Neural cell (in vitro differentiated cells): ENCODE measurements at regions not wholly inside any gene's neighbourhood (a gene's known extent, or its start where the extent isn't known, plus 50 kb on each side); places are given as distances from the start of the nearest gene placed in this dataset.

Source experiments
- H2AFZ ChIP-seq: fragments of 200-600, 300-800 bp; sonication (generic), shearing (Covaris generic); 2 replicates; pipeline ENCODE4 v1.6.0; 2014; ENCODE audit warnings: low read depth, mild to moderate bottlenecking, antibody characterized with exemption, low read length, moderate library complexity
- H3F3A ChIP-seq: fragments of 200-600 bp; shearing (Covaris generic); 2 replicates; pipeline ENCODE4 v1.6.1; 2016; ENCODE audit warnings: mild to moderate bottlenecking, moderate library complexity, mixed read lengths, antibody characterized with exemption, low read length; ENCODE audit not compliant: insufficient read depth, poor library complexity, severe bottlenecking
- H3K27ac ChIP-seq: fragments of 200-600, 300-800 bp; sonication (generic), shearing (Covaris generic); 2 replicates; pipeline ENCODE4 v1.5.1; 2014; ENCODE audit warnings: mild to moderate bottlenecking, low read length, moderate library complexity
- H3K27me3 ChIP-seq: fragments of 300-800, 200-600 bp; sonication (generic), shearing (Covaris generic); 2 replicates; pipeline ENCODE4 v1.6.0; 2014; ENCODE audit warnings: mild to moderate bottlenecking, low read depth, low read length, moderate library complexity; ENCODE audit not compliant: insufficient read depth
- H3K36me3 ChIP-seq: fragments of 300-800, 200-600 bp; sonication (generic), shearing (Covaris generic); 2 replicates; pipeline ENCODE4 v1.5.1; 2014; ENCODE audit warnings: mild to moderate bottlenecking, antibody characterized with exemption, low read length, moderate library complexity; ENCODE audit not compliant: insufficient read depth
- H3K4me2 ChIP-seq: fragments of 300-800, 200-600 bp; sonication (generic), shearing (Covaris generic); 2 replicates; pipeline ENCODE4 v1.6.0; 2014; ENCODE audit warnings: mild to moderate bottlenecking, low read length
- H3K4me3 ChIP-seq: fragments of 300-800, 200-600 bp; sonication (generic), shearing (Covaris generic); 2 replicates; pipeline ENCODE4 v1.5.1; 2014; ENCODE audit warnings: mild to moderate bottlenecking, low read length, moderate library complexity
- H3K79me2 ChIP-seq: fragments of 200-600 bp; shearing (Covaris generic); replicated peaks from 2 replicates; pipeline ENCODE4 v1.6.0; 2014; ENCODE audit warnings: mild to moderate bottlenecking, low read length, moderate library complexity; ENCODE audit not compliant: insufficient read depth
- H3K9ac ChIP-seq: fragments of 300-800, 200-600 bp; sonication (generic), shearing (Covaris generic); 2 replicates; pipeline ENCODE4 v1.6.1; 2016; ENCODE audit warnings: mild to moderate bottlenecking, low read length, mixed read lengths
- H3K9me2 ChIP-seq: fragments of 200-600 bp; shearing (Covaris generic); 2 replicates; pipeline ENCODE4 v1.6.1; 2016; ENCODE audit warnings: mild to moderate bottlenecking, low read length, mixed read lengths; ENCODE audit not compliant: insufficient read depth
- H3K9me3 ChIP-seq: fragments of 200-600, 300-800 bp; sonication (generic), shearing (Covaris generic); 2 replicates; pipeline ENCODE4 v1.6.1; 2016; ENCODE audit warnings: mild to moderate bottlenecking, mixed run types, low read length, moderate library complexity, mixed read lengths
- H4K20me1 ChIP-seq: fragments of 200-600 bp; shearing (Covaris generic); 2 replicates; pipeline ENCODE4 v1.6.1; 2016; ENCODE audit warnings: mild to moderate bottlenecking, mixed run types; ENCODE audit not compliant: insufficient read depth
- CTCF ChIP-seq: fragments of 450-650 bp; IDR thresholded peaks from 2 replicates; pipeline ENCODE4 v1.5.1; 2014; ENCODE audit warnings: antibody characterized with exemption, mild to moderate bottlenecking, moderate library complexity; ENCODE audit not compliant: poor library complexity, severe bottlenecking
- EP300 ChIP-seq: fragments of 450-650 bp; conservative IDR thresholded peaks from 2 replicates; pipeline ENCODE4 v1.6.1; 2014; ENCODE audit warnings: antibody characterized with exemption, mild to moderate bottlenecking, moderate library complexity; ENCODE audit not compliant: poor library complexity, severe bottlenecking
- MXI1 ChIP-seq: fragments of 450-650 bp; conservative IDR thresholded peaks from 2 replicates; pipeline ENCODE4 v1.6.1; 2014; ENCODE audit warnings: antibody characterized with exemption, mild to moderate bottlenecking; ENCODE audit not compliant: poor library complexity, severe bottlenecking
- POLR2AphosphoS5 ChIP-seq: IDR thresholded peaks from 2 replicates; pipeline ENCODE4 v1.6.1; 2012
- RAD21 ChIP-seq: fragments of 450-650 bp; conservative IDR thresholded peaks from 2 replicates; pipeline ENCODE4 v1.6.1; 2014; ENCODE audit warnings: antibody characterized with exemption, mild to moderate bottlenecking, moderate library complexity
- REST ChIP-seq: IDR thresholded peaks from 2 replicates; pipeline ENCODE4 v1.6.1; 2012; ENCODE audit warnings: borderline replicate concordance
- SMC3 ChIP-seq: fragments of 450-650 bp; conservative IDR thresholded peaks from 2 replicates; pipeline ENCODE4 v1.6.1; 2014; ENCODE audit warnings: antibody characterized with exemption, mild to moderate bottlenecking, moderate library complexity; ENCODE audit not compliant: poor library complexity
- TAF1 ChIP-seq: IDR thresholded peaks from 2 replicates; pipeline ENCODE4 v1.6.1; 2012; ENCODE audit warnings: low read depth

- Histone ChIP-seq H3F3A (no peaks in the 10 kb centered on the region), H2AFZ (no peak overlapping the region), H3K4me3 (no peak overlapping the region), H3K9ac (no peak overlapping the region), H3K9me2 (no peaks in the 10 kb centered on the region), H3K36me3 (no peaks in the 10 kb centered on the region), H3K9me3 (no peaks in the 10 kb centered on the region), H3K27me3 (no peaks in the 10 kb centered on the region), H3K27ac (no peak overlapping the region), H3K79me2 (no peaks in the 10 kb centered on the region), H4K20me1 (no peaks in the 10 kb centered on the region), H3K4me2 (no peak overlapping the region)
- TF ChIP-seq SMC3 (no peak), MXI1 (no peak), RAD21 (no peak), POLR2AphosphoS5 (no peak), CTCF (no peak)
Observed at GRCh38 chr2:217731805-217732204, 271.0 kb downstream of the TNS1 start.

GRCh38 chr2:217729421-217730053 is 273.3 kb downstream of the TNS1 start:
- Histone ChIP-seq H3K79me2 (no peaks in the 10 kb centered on the region), H3F3A (no peaks in the 10 kb centered on the region), H3K4me3 (peak overlapping the region; percentile 36), H3K9ac (peak overlapping the region; percentile 45), H3K9me2 (no peaks in the 10 kb centered on the region), H3K27me3 (no peaks in the 10 kb centered on the region), H2AFZ (no peak overlapping the region), H3K4me2 (no peak overlapping the region), H3K9me3 (no peaks in the 10 kb centered on the region), H4K20me1 (no peaks in the 10 kb centered on the region), H3K27ac (peak overlapping the region; percentile 85), H3K36me3 (no peaks in the 10 kb centered on the region)
- TF ChIP-seq TAF1 (no peak), EP300 (peak; percentile 97), REST (peak; percentile 43), SMC3 (no peak), POLR2AphosphoS5 (peak; percentile 85)

GRCh38 chr2:217727801-217728200 is 275.0 kb downstream of the TNS1 start:
- no peaks in the 10 kb centered on the region for H3F3A ChIP-seq
- H4K20me1 ChIP-seq: no peaks in the 10 kb centered on the region
- H3K9me2 ChIP-seq: no peaks in the 10 kb centered on the region
- no peak overlapping the region for H3K27ac ChIP-seq
- H3K79me2 ChIP-seq: no peaks in the 10 kb centered on the region
- H3K36me3 ChIP-seq: no peaks in the 10 kb centered on the region
- H3K4me3 ChIP-seq: no peak overlapping the region
- no peak overlapping the region for H3K4me2 ChIP-seq
- H3K9me3 ChIP-seq: no peaks in the 10 kb centered on the region
- TF ChIP-seq SMC3 (no peak), CTCF (no peak), POLR2AphosphoS5 (no peak), TAF1 (no peak), REST (no peak), RAD21 (no peak)
- no peak overlapping the region for H2AFZ ChIP-seq
- H3K9ac ChIP-seq: no peak overlapping the region
- H3K27me3 ChIP-seq: no peaks in the 10 kb centered on the region
